NAMALWA (cell line): ENCODE measurements at regions not wholly inside any gene's neighbourhood (a gene's known extent, or its start where the extent isn't known, plus 50 kb on each side); places are given as distances from the start of the nearest gene placed in this dataset.
"Not testable (repeated sequence)": the region's sequence is repeated elsewhere in the genome, so short reads cannot be mapped to it uniquely, and the experiment has no call there.

Experiments
- DNase-seq: peaks from one replicate; pipeline ENCODE4 v3.0.0-alpha.2; 2015; ENCODE audit warnings: low spot score

DNA sequence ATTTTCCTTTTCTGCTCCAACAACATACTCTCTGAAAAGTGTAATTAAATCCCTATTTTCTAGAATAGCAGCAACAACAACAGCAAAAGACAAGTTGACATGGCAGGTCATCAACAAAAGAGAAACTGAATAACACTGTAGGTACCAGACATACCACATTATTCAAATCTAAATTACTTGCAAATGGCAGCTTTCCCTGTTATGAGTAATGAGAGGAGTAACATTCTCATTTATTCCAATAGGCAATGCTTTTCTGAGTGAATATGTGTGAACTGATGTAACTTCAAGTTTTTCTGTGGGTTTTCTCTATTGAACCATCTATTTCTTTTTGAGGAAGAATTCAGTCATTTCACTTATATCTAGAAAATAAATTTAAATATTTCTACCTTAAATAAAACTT is 501.5 kb downstream of the TRIB2 start:
- no peak for DNase-seq

DNA sequence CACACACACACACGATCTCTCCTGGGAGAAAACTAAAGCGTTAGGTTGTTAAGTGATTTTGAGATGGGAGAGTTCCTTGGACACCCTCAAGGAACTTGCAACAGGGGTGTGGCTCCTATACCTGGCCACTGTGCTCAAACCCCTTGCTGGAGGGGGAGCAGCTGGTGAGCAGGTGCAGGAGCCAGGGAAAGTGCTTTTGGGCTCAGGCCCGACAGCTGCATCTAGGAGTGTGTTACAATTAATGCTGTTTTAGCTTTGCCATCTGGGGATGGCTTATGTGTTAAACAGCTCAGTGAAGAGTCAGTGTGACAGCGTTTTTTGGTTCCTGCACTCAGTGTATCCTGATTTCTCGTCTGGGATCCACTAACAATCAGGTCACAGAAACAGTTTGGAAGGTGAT is 510.8 kb downstream of the TRIB2 start:
- DNase-seq = no peak

DNA sequence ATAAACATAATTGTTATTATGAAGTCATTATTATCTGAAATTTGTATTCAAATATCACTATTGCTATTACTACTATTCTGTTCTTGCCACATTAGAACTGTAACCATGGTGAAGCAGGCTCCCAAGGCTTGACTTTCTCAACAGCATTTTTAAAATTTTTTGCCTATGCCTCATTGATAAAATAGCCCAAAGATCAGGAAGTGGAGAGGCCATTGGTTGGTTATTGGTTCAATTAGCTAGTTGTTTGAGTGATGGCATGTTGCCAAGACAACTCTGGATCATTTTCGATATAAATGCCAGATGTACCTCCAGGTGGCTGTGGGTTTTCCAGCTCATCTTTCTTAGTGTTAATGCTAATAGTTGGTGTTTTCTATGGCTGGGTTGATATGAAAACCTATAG is 513.5 kb downstream of the TRIB2 start:
- DNase-seq = no peak

DNA sequence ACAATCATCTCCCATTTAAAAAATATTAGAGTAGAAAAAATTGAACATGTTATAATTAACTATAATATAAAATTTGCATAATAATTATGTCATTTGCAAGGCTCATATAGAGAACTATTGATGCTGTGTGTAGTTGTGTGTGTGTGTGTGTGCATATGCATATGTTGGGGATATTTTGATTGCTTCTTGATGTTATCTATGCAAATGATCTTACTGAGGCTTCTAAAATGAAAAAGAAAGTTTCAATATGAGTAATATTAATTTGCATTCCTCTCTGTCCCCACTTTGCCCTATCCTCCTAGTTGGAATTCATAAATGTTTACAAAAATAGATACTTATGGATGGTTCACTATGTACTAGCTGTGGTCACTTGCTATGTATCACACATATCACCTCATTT is 523.3 kb downstream of the TRIB2 start:
- DNase-seq = peak; percentile 13

DNA sequence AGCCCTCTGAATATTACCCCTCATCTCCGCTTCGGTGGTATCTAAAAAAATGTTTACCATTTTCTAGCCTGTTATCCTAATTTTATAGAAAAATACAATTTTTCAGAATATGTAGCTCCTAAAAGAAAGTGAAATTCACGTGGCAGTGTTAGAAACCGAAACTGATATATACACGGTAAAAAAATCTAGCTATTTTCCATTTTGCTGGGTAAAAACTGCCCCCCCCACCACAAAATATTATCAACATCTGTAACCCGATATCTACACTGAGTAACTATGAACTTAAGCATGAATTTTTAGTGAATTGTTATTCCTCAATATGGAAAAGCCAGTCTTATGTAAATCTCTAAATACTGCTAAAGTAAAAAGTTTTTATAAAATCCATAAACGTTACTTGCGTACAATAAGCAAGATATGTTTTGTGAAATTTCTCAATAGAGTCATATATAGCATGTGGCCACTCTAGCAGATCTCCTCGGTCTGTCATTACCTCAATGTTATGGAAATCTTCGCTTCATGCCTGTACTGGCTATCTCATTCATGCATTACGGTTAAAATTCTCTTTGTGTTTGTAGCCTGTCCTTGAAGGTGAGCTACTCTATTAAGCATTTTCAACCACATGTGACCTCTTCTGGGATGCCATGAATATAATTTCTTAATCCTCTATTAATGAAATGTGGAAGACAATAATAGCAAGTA is 524.2 kb downstream of the TRIB2 start:
- DNase-seq = peak; percentile 54

DNA sequence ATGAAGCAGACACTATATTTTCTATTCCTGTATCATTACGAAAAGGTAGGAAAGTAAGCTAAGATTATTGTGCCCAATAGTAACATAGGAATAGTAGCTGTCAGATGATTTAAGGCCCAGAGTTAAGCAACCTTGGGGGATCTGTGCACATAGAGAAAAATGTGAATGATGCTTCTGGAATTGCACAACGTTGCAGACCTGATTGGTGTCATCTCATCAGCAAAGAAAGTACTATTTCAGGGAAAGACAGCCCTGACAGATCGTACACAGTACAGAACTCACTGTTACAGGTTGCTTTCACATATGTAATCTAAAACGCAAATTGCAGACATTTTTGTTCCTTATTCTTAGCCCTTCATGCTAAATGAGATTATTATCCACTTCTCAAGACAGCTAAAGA is 535.9 kb downstream of the TRIB2 start:
- DNase-seq = no peak

DNA sequence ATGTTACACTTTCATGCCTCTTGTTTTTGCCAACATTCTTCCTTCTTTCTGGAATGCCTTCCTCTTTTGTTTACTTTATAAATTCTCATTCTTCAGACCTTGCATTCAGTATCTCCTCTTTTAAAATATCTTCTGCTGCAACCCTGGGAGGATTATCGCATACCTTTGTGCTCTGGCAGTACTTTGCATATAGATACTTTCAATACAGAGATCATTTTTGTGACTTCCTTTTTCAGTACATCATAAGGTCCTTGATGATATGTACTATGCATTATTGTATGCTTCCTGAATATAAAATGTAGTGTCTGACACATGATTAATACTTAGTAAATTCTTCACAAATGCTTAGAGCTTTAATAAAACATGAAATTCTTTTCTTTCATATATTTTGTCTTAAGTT is 538.7 kb downstream of the TRIB2 start:
- DNase-seq = no peak

DNA sequence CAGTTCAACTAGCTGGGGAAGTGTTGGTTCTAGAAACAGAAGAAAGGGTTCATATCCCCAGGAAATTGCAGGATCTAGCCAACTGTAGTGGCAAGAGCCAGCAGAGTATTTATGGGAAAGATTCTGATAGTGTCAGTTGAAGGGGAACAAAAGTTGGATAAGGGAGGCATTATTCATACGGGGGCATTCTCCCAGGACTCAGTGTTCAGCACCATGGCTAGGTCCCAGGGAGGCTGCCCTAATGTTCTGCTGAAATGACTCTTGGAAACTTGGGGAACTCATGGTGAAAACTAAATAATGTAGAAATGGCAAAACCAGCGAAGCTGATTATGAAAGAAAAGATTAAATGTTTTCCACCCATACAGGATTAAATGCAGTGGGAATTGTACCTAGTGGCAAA is 543.7 kb downstream of the TRIB2 start:
- DNase-seq = no peak

DNA sequence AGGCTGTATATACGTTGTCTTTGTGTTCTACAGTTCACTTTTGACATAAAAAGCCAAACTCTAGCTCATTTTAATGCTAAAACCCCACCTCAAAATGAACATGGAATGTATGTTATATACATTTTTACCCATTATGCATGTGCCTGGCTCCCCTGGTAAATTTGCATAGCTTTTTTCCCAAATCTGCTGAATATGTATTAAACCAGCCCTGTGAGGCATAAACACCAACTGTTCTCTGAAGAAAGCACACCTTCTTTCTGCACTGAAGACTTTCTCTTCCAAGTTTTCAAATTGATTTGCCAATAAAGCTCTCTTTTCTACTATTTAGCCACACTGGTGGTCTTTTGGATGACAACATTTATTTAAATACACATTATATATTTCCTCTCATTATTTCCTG is 549.4 kb downstream of the TRIB2 start:
- no peak for DNase-seq

DNA sequence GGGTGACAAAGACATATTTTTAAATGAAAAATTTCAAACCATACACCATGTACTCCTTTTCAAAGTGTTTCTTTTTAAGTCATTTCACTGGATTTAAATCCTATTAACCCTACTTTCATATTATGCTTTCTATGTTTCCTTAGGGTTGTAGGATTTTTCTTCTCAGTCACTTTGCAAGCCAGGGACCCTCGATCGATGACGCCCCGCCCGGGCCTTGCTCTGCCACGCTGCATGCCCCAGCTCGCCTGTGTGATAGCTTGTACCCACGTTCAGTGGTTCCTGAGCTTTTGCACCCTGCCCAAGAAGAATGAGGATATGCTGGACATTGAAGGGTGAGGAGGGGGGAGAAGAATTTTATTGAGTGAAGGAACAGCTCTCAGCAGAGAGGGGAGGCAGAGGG is 568.0 kb downstream of the TRIB2 start:
- DNase-seq = no peak

DNA sequence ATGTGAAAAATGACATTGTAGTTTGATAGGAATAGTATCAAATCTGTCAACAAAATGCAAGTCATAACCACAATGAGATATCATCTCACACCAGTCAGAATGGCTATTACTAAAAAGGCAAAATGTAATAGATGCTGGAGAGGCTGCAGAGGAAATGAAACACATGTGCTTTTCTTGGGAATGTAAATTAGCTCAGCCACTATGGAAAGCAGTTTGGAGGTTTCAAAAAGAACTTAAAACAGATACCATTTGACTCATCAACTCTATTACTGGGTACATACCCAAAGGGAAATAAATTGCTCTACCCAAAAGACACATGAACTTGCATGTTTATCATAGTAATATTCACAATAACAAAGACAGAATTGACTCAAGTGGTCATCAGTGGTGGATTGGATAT is 572.6 kb downstream of the TRIB2 start:
- no peak for DNase-seq

DNA sequence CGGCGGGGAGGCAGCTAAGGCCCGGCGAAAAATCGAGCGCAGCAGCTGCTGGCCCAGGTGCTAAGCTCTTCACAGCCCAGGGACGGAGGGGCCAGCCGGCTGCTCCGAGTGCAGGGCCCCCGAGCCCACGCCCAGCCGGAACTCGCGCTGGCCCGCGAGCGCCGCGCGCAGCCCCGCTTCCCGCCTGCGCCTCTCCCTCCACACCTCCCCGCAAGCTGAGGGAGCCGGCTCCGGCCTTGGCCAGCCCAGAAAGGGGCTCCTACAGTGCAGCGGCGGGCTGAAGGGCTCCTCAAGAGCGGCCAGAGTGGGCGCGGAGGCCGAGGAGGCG is 591.7 kb downstream of the TRIB2 start:
- DNase-seq = not testable (repeated sequence)

DNA sequence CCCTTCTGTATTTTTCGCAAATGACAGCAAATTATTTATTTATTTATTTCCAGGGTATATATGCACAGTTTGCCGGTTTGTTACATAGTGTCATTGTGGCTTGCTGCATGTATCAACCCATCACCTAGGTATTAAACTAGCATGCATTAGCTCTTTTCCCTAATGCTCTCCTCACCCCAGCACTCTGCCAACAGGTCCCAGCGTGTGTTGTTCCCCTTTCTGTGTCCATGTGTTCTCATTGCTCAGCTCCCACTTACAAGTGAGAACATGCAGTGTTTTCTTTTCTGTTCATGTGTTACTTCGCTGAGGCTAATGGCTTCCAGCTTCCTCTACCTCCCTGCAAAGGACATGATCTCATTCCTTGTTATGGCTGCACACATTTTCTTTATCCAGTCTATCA is 592.3 kb downstream of the TRIB2 start:
- no peak for DNase-seq

DNA sequence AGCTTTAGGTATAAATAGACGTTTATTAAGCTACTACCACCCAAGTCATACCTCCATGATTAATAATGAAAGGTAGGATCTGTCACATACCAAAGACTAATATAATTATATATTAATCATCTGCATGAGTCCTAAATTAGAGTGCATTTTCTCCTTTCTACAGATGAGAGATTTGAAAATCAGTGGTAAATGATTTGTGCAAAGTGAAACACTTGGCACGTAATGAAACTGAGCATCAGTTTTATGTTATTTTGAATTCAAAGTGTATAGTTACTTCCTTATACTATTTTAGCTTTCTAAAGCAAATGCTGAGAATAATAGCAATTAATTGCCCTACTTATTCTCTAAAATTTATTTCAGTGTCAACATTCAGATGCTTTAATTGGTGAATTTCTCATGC is 615.3 kb downstream of the TRIB2 start:
- DNase-seq = no peak

DNA sequence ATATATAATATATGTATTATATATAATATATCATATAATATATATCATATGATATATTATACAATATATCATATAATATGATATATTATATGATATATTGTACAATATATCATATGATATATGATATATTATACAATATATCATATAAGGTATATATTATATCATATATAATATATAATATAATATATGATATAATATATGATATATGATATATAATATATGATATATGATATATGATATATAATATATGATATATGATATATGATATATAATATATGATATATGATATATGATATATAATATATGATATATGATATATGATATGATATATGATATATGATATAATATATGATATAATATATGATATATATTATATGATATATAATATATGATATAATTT is 617.3 kb downstream of the TRIB2 start:
- not testable (repeated sequence) for DNase-seq

DNA sequence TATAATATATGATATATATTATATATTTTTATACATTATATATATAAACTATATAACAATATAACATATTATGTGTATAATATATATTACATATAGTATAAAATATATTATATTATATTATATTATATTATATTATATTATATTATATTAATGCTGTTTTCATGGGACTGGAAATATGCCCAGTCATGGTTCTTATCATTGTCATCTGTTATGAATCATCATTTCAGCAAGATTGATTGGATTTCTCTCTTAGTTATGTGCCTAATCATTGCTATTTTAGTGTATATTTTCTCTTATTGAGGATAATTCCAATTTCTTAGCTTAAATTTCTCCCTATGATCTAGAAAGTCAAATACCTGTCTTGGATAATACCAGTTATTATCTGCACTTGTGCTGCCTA is 617.8 kb downstream of the TRIB2 start:
- DNase-seq = no peak

DNA sequence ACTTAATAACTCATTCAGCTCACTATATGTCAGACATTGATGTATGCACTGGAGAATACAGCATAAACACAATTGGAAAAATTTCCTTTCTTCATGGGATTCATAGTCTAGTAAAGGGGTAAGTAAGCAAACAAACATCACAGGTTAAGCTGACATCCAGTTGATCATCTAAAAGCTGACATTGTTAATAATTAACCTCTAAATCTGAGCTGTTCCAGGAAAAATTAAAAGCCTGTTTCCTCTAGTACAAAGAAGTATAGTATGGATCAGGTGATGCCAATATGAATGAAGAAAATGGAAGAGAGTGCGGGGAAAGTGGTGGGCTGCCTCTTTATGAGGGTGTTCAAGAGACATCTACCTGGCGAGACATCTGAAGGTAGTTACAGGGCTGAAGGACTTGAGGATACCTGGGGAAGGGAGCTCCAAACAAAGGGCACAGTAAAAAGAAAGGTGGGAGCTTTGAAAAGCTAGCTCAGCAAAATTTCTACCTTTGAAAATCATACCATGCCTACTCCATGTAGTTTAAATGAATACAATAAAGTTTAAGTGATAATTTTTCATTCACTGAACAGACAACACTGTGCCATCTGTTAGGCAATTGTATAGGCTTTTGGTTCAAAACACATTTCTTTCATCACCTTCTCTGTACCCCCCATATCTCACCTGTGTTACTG is 619.3 kb downstream of the TRIB2 start:
- DNase-seq = no peak

DNA sequence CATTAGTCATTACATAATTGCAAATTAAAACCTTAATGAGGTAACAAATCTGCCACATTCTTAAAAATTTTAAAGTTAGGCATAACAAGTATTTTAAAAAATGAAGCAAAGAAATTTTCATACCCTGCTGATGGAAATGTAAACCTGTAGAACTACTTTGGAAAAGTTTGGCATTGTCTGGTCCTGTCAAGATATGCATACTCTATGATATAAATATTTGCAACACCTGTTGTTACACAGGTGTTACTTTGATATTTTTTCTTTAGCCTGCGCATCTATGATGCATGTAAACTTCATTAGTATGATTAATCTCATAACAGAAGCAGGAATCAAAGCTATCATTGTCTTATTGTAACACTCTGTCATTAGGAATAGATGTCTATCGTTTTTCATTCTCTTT is 634.3 kb downstream of the TRIB2 start:
- DNase-seq = no peak

DNA sequence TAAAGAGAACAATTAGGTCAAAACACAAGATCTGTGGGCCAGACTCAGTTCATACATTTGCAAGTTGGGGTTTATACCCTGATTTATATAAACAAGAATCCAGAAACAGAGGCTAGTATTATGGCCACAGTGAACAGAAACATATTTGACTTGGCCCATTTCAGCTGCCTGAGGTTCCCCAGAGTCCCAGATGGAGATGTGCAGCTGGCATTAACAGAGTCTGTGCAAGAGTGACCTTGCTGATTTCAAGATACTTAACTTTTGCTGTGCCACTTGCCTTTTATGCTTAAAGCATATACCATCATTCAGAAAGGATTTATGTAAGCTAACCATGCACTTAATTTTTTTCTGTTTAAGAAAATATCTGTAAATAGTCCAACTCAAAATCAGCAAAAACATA is 636.3 kb downstream of the TRIB2 start:
- no peak for DNase-seq

DNA sequence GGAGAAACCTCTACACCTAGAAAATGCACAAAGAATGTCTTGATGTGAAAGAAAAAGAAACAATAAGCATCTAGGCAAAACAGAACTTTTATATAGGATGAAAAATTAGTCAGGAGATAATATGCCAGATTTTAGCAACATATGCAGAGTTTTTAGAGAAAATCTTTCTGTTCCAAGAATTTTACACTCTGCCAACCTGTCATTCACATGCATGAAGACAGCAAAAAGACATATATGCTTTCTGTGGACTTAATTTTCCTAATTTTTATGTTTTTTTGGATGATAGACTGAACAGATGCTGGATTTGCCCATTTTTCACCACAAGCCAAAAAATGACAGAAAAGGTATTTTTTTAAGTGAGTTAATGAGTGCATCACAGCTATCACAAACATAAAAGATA is 637.3 kb downstream of the TRIB2 start:
- no peak for DNase-seq

DNA sequence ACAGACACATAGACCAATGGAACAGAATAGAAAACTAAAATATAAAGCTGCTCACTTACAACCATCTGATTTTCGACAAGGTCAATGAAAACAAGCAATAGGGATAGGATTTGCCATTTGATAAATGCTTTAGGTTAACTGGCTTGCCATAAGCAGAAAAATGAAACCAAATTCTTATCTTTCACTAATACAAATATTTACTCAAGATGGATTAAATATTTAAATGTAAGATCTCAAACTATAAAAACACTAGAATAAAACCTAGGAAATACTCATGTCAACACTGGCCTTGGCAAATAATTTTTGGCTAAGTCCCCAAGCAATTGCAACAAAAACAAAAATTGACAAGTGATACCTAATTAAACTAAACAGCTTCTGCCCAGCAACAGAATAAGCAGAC is 665.2 kb downstream of the TRIB2 start:
- not testable (repeated sequence) for DNase-seq

DNA sequence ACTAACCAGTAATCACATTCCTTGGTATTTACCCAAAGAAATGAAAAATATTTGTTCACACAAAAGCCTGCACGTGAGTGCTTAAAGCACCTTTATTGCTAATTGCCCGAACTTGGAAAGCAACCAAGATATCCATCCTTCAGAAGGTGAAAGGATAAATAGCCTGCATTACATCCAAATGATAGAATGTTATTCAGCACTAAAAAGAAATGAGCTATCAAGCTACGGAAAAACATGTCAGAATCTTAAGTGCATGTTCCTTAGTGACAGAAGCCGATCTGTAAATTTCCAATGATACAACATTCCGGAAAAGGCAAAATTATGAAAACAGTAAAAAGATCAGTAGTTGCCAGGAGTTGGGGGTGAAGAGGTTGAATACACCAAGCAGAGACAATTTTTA is 672.4 kb downstream of the TRIB2 start:
- not testable (repeated sequence) for DNase-seq

DNA sequence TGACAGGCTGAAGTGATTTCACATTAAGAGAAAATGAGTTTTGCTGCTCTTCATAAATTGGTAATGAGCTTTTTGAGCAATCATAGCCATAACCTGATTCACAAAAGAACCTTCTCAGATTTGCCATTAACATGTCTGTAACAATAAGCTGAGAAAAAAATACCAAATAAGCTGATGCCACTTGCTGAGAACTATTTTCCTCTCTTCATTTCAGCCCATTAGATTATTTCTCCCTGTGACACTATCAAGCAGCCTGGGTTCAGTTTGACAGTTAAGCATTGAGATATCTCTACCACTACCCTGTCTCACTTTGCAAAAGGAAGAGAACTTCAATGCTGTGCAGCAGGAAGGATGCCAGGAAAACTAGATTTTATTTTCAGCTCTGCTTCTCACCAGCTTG is 673.9 kb downstream of the TRIB2 start:
- no peak for DNase-seq

DNA sequence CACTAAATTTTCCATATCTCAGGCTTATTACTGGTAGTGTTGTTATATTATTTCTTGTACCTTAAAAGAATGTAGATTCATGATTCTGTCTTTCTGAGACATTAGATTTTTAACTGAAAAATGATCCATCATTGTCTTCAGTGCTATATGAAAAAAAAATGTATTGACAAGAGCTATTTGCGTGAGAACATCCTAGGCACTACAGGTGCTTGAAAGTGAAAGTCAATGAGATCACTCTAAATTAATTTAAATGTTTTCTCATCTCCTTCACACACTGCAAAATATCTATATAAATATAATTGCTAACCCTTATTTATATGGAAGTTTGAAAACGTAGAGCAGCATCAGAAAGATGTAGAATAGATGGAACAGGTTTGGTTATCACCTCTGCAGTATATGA is 684.6 kb downstream of the TRIB2 start:
- DNase-seq = no peak
